NCI-H1694 (cell line): ENCODE measurements at regions not wholly inside any gene's neighbourhood (a gene's known extent, or its start where the extent isn't known, plus 50 kb on each side); places are given as distances from the start of the nearest gene placed in this dataset.

Source experiments
- DNase-seq: peaks from one replicate; lab custom pipeline; 2025; lab: John Stamatoyannopoulos, UW

- no peak for DNase-seq
Measured at GRCh38 chr6:4587171-4587570, 189.0 kb upstream of the CDYL start.

GRCh38 chr6:4586469-4586859, 189.7 kb upstream of the CDYL start:
- no peak for DNase-seq

GRCh38 chr6:4585682-4586468, 190.3 kb upstream of the CDYL start:
- no peak for DNase-seq

- DNase-seq: no peak
Measured at GRCh38 chr6:4584801-4585200, 191.4 kb upstream of the CDYL start.

- no peak for DNase-seq
Measured at GRCh38 chr6:4582506-4583417, 193.4 kb upstream of the CDYL start.

GRCh38 chr6:4581468-4582385, 194.5 kb upstream of the CDYL start:
- no peak for DNase-seq

GRCh38 chr6:4580361-4580760, 195.8 kb upstream of the CDYL start:
- DNase-seq: no peak

- DNase-seq: no peak
Measured at GRCh38 chr6:4577406-4577805, 198.8 kb upstream of the CDYL start.

- DNase-seq: no peak
Measured at GRCh38 chr6:4575714-4576113, 200.5 kb upstream of the CDYL start.

GRCh38 chr6:4574007-4574406, 202.2 kb upstream of the CDYL start:
- DNase-seq: no peak

- no peak for DNase-seq
Measured at GRCh38 chr6:4571011-4571410, 205.2 kb upstream of the CDYL start.

- no peak for DNase-seq
Measured at GRCh38 chr6:4568138-4568537, 208.1 kb upstream of the CDYL start.

GRCh38 chr6:4567141-4567540, 209.1 kb upstream of the CDYL start:
- DNase-seq: no peak

- DNase-seq: no peak
Measured at GRCh38 chr6:4565301-4566250, 210.6 kb upstream of the CDYL start.

GRCh38 chr6:4564801-4565271, 211.4 kb upstream of the CDYL start:
- DNase-seq: no peak

- DNase-seq: no peak
Measured at GRCh38 chr6:4563877-4564276, 212.3 kb upstream of the CDYL start.

GRCh38 chr6:4563156-4563555, 213.0 kb upstream of the CDYL start:
- no peak for DNase-seq

GRCh38 chr6:4561773-4562400, 214.3 kb upstream of the CDYL start:
- DNase-seq: no peak

GRCh38 chr6:4561078-4561435, 215.1 kb upstream of the CDYL start:
- no peak for DNase-seq
